Neural cell (in vitro differentiated cells): ENCODE measurements at regions not wholly inside any gene's neighbourhood (a gene's known extent, or its start where the extent isn't known, plus 50 kb on each side); places are given as distances from the start of the nearest gene placed in this dataset.

ENCODE experiments used
- H2AFZ ChIP-seq: fragments of 200-600, 300-800 bp; sonication (generic), shearing (Covaris generic); 2 replicates; pipeline ENCODE4 v1.6.0; 2014; ENCODE audit warnings: low read depth, mild to moderate bottlenecking, antibody characterized with exemption, low read length, moderate library complexity
- H3F3A ChIP-seq: fragments of 200-600 bp; shearing (Covaris generic); 2 replicates; pipeline ENCODE4 v1.6.1; 2016; ENCODE audit warnings: mild to moderate bottlenecking, moderate library complexity, mixed read lengths, antibody characterized with exemption, low read length; ENCODE audit not compliant: insufficient read depth, poor library complexity, severe bottlenecking
- H3K27ac ChIP-seq: fragments of 200-600, 300-800 bp; sonication (generic), shearing (Covaris generic); 2 replicates; pipeline ENCODE4 v1.5.1; 2014; ENCODE audit warnings: mild to moderate bottlenecking, low read length, moderate library complexity
- H3K27me3 ChIP-seq: fragments of 300-800, 200-600 bp; sonication (generic), shearing (Covaris generic); 2 replicates; pipeline ENCODE4 v1.6.0; 2014; ENCODE audit warnings: mild to moderate bottlenecking, low read depth, low read length, moderate library complexity; ENCODE audit not compliant: insufficient read depth
- H3K36me3 ChIP-seq: fragments of 300-800, 200-600 bp; sonication (generic), shearing (Covaris generic); 2 replicates; pipeline ENCODE4 v1.5.1; 2014; ENCODE audit warnings: mild to moderate bottlenecking, antibody characterized with exemption, low read length, moderate library complexity; ENCODE audit not compliant: insufficient read depth
- H3K4me2 ChIP-seq: fragments of 300-800, 200-600 bp; sonication (generic), shearing (Covaris generic); 2 replicates; pipeline ENCODE4 v1.6.0; 2014; ENCODE audit warnings: mild to moderate bottlenecking, low read length
- H3K4me3 ChIP-seq: fragments of 300-800, 200-600 bp; sonication (generic), shearing (Covaris generic); 2 replicates; pipeline ENCODE4 v1.5.1; 2014; ENCODE audit warnings: mild to moderate bottlenecking, low read length, moderate library complexity
- H3K79me2 ChIP-seq: fragments of 200-600 bp; shearing (Covaris generic); replicated peaks from 2 replicates; pipeline ENCODE4 v1.6.0; 2014; ENCODE audit warnings: mild to moderate bottlenecking, low read length, moderate library complexity; ENCODE audit not compliant: insufficient read depth
- H3K9ac ChIP-seq: fragments of 300-800, 200-600 bp; sonication (generic), shearing (Covaris generic); 2 replicates; pipeline ENCODE4 v1.6.1; 2016; ENCODE audit warnings: mild to moderate bottlenecking, low read length, mixed read lengths
- H3K9me2 ChIP-seq: fragments of 200-600 bp; shearing (Covaris generic); 2 replicates; pipeline ENCODE4 v1.6.1; 2016; ENCODE audit warnings: mild to moderate bottlenecking, low read length, mixed read lengths; ENCODE audit not compliant: insufficient read depth
- H3K9me3 ChIP-seq: fragments of 200-600, 300-800 bp; sonication (generic), shearing (Covaris generic); 2 replicates; pipeline ENCODE4 v1.6.1; 2016; ENCODE audit warnings: mild to moderate bottlenecking, mixed run types, low read length, moderate library complexity, mixed read lengths
- H4K20me1 ChIP-seq: fragments of 200-600 bp; shearing (Covaris generic); 2 replicates; pipeline ENCODE4 v1.6.1; 2016; ENCODE audit warnings: mild to moderate bottlenecking, mixed run types; ENCODE audit not compliant: insufficient read depth
- CTCF ChIP-seq: fragments of 450-650 bp; IDR thresholded peaks from 2 replicates; pipeline ENCODE4 v1.5.1; 2014; ENCODE audit warnings: antibody characterized with exemption, mild to moderate bottlenecking, moderate library complexity; ENCODE audit not compliant: poor library complexity, severe bottlenecking
- EP300 ChIP-seq: fragments of 450-650 bp; conservative IDR thresholded peaks from 2 replicates; pipeline ENCODE4 v1.6.1; 2014; ENCODE audit warnings: antibody characterized with exemption, mild to moderate bottlenecking, moderate library complexity; ENCODE audit not compliant: poor library complexity, severe bottlenecking
- EZH2 ChIP-seq: fragments of 200-600, 300-800 bp; shearing (Covaris generic), sonication (generic); IDR thresholded peaks from 2 replicates; pipeline ENCODE4 v1.6.1; 2014; ENCODE audit warnings: antibody characterized with exemption, low read length, borderline replicate concordance, mild to moderate bottlenecking; ENCODE audit not compliant: insufficient read depth, poor library complexity, severe bottlenecking
- MXI1 ChIP-seq: fragments of 450-650 bp; conservative IDR thresholded peaks from 2 replicates; pipeline ENCODE4 v1.6.1; 2014; ENCODE audit warnings: antibody characterized with exemption, mild to moderate bottlenecking; ENCODE audit not compliant: poor library complexity, severe bottlenecking
- POLR2AphosphoS5 ChIP-seq: IDR thresholded peaks from 2 replicates; pipeline ENCODE4 v1.6.1; 2012
- RAD21 ChIP-seq: fragments of 450-650 bp; conservative IDR thresholded peaks from 2 replicates; pipeline ENCODE4 v1.6.1; 2014; ENCODE audit warnings: antibody characterized with exemption, mild to moderate bottlenecking, moderate library complexity
- REST ChIP-seq: IDR thresholded peaks from 2 replicates; pipeline ENCODE4 v1.6.1; 2012; ENCODE audit warnings: borderline replicate concordance
- SMC3 ChIP-seq: fragments of 450-650 bp; conservative IDR thresholded peaks from 2 replicates; pipeline ENCODE4 v1.6.1; 2014; ENCODE audit warnings: antibody characterized with exemption, mild to moderate bottlenecking, moderate library complexity; ENCODE audit not compliant: poor library complexity
- TAF1 ChIP-seq: IDR thresholded peaks from 2 replicates; pipeline ENCODE4 v1.6.1; 2012; ENCODE audit warnings: low read depth

DNA sequence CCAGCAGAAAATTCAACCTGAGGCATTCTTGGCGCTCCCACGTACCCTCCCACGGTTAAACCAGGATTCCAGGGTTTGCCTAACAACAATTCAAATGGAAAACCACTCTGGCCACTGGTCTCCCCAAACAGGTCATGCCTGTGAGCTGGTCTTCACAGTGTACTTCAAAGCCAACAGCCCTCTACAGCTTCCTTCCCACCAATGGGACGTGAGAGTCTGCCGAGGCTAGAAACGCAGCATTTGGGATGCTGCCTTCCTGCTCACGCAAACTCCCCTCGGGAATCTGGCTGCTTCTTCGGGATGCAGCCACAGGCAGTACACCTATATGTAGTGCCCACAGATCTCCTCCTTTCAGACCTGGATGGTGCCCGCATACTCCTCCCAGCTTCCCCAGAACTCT is 149.1 kb downstream of the KLHL28 start:
- Histone ChIP-seq H3F3A (no peaks in the 10 kb centered on the region), H3K4me3 (no peak overlapping the region), H3K9me2 (no peaks in the 10 kb centered on the region), H3K27ac (no peak overlapping the region), H4K20me1 (no peaks in the 10 kb centered on the region), H3K79me2 (no peaks in the 10 kb centered on the region), H3K27me3 (no peaks in the 10 kb centered on the region), H3K9ac (no peak overlapping the region), H2AFZ (no peak overlapping the region), H3K4me2 (no peak overlapping the region), H3K36me3 (no peaks in the 10 kb centered on the region), H3K9me3 (no peaks in the 10 kb centered on the region)
- TF ChIP-seq SMC3 (no peak), TAF1 (no peak)

- no peak overlapping the region for H3K4me3 ChIP-seq
- no peaks in the 10 kb centered on the region for H4K20me1 ChIP-seq
These were observed 157.4 kb downstream of the KLHL28 start for GRCh38 chr14:44804391-44804790.

More at GRCh38 chr14:44804391-44804790, 157.4 kb downstream of the KLHL28 start:
- Histone ChIP-seq H3K9me2 (no peaks in the 10 kb centered on the region), H3K27me3 (no peaks in the 10 kb centered on the region), H3F3A (no peaks in the 10 kb centered on the region), H3K36me3 (no peaks in the 10 kb centered on the region), H3K9me3 (no peaks in the 10 kb centered on the region), H3K9ac (no peak overlapping the region), H3K79me2 (no peaks in the 10 kb centered on the region), H2AFZ (no peak overlapping the region), H3K27ac (no peak overlapping the region), H3K4me2 (no peak overlapping the region)
- TF ChIP-seq EZH2 (no peak), SMC3 (no peak), RAD21 (no peak), TAF1 (no peak), CTCF (no peak), POLR2AphosphoS5 (no peak), REST (no peak), MXI1 (no peak), EP300 (no peak)
